ENCODE measurements at regions not wholly inside any gene's neighbourhood (a gene's known extent, or its start where the extent isn't known, plus 50 kb on each side); places are given as distances from the start of the nearest gene placed in this dataset.

- TF ChIP-seq KDM1A (IDR thresholded peaks at IDR 0.05; ENCODE audit: borderline replicate concordance, low read length) (no peak), CTCF (IDR thresholded peaks at IDR 0.05; ENCODE audit: control extremely low read depth in 1 of 3, insufficient read depth in 1 of 3, low read depth in 1 of 3, low read length in 3 of 3) (no peak), USF2 (IDR thresholded peaks at IDR 0.05; ENCODE audit: low read length) (no peak), ATF3 (IDR thresholded peaks at IDR 0.05; ENCODE audit: insufficient read depth, low read depth, low read length) (no peak), SUZ12 (IDR thresholded peaks at IDR 0.05; ENCODE audit: low read length) (no peak), SIX5 (IDR thresholded peaks at IDR 0.05; ENCODE audit: low read depth, low read length) (no peak), CHD2 (IDR thresholded peaks at IDR 0.05; ENCODE audit: low read length) (no peak), RAD21 (IDR thresholded peaks at IDR 0.05 in 1 of 2, conservative IDR thresholded peaks at IDR 0.05 in 1 of 2; ENCODE audit: low read depth in 2 of 2, low read length in 2 of 2) (no peak), MAFK (IDR thresholded peaks at IDR 0.05; ENCODE audit: low read depth, low read length) (no peak)
Measured at GRCh38 chr10:109103278-109103677, 820.0 kb downstream of the XPNPEP1 start.
